Mucosa of stomach (tissue), 1 donor: ENCODE measurements at regions not wholly inside any gene's neighbourhood (a gene's known extent, or its start where the extent isn't known, plus 50 kb on each side); places are given as distances from the start of the nearest gene placed in this dataset.

ENCODE experiments used
- H3K27me3 ChIP-seq: one replicate; pipeline ENCODE4 v1.7.0; 2013; ENCODE audit warnings: mild to moderate bottlenecking, low read length; ENCODE audit not compliant: control insufficient read depth, insufficient read depth
- H3K36me3 ChIP-seq: one replicate; pipeline ENCODE4 v1.7.0; 2013; ENCODE audit warnings: low read length; ENCODE audit not compliant: control insufficient read depth, insufficient read depth
- H3K4me1 ChIP-seq: one replicate; pipeline ENCODE4 v1.7.0; 2013; ENCODE audit warnings: mild to moderate bottlenecking, low read length; ENCODE audit not compliant: control insufficient read depth, insufficient read depth
- H3K4me3 ChIP-seq: one replicate; pipeline ENCODE4 v1.7.0; 2013; ENCODE audit warnings: low read length
- H3K9ac ChIP-seq: one replicate; pipeline ENCODE4 v1.7.0; 2013; ENCODE audit warnings: mild to moderate bottlenecking, low read length, moderate library complexity
- H3K9me3 ChIP-seq: one replicate; pipeline ENCODE4 v1.7.0; 2013; ENCODE audit warnings: mild to moderate bottlenecking, low read length, moderate library complexity; ENCODE audit not compliant: control insufficient read depth
- donor health status: Pancreatic carcinoma.

GRCh38 chr15:46489276-46489675 lies 854.4 kb downstream of the SQOR start:
- no peaks in the 10 kb centered on the region for H3K4me1 ChIP-seq
- H3K9ac ChIP-seq = no peak overlapping the region
- no peaks in the 10 kb centered on the region for H3K9me3 ChIP-seq
- H3K36me3 ChIP-seq = no peaks in the 10 kb centered on the region
- H3K27me3 ChIP-seq = no peaks in the 10 kb centered on the region
- H3K4me3 ChIP-seq = no peak overlapping the region

- no peaks in the 10 kb centered on the region for H3K36me3 ChIP-seq
- no peaks in the 10 kb centered on the region for H3K27me3 ChIP-seq
- H3K4me1 ChIP-seq = no peaks in the 10 kb centered on the region
- H3K9ac ChIP-seq = no peak overlapping the region
- no peak overlapping the region for H3K4me3 ChIP-seq
- no peaks in the 10 kb centered on the region for H3K9me3 ChIP-seq
Measured at GRCh38 chr15:46496491-46497115, 861.8 kb downstream of the SQOR start.

- no peaks in the 10 kb centered on the region for H3K9me3 ChIP-seq
- no peaks in the 10 kb centered on the region for H3K36me3 ChIP-seq
- no peaks in the 10 kb centered on the region for H3K27me3 ChIP-seq
- H3K4me1 ChIP-seq = no peaks in the 10 kb centered on the region
- no peak overlapping the region for H3K9ac ChIP-seq
- no peak overlapping the region for H3K4me3 ChIP-seq
Measured at GRCh38 chr15:46502667-46503066, 867.8 kb downstream of the SQOR start.

- no peaks in the 10 kb centered on the region for H3K36me3 ChIP-seq
- H3K9ac ChIP-seq = no peak overlapping the region
- no peaks in the 10 kb centered on the region for H3K27me3 ChIP-seq
- no peaks in the 10 kb centered on the region for H3K4me1 ChIP-seq
- no peak overlapping the region for H3K4me3 ChIP-seq
- H3K9me3 ChIP-seq = no peaks in the 10 kb centered on the region
Measured at GRCh38 chr15:46518381-46518780, 883.6 kb downstream of the SQOR start.

GRCh38 chr15:46523701-46524100 lies 888.9 kb downstream of the SQOR start:
- Histone ChIP-seq H3K4me1 (no peaks in the 10 kb centered on the region), H3K9ac (no peak overlapping the region), H3K4me3 (no peak overlapping the region), H3K9me3 (no peaks in the 10 kb centered on the region), H3K27me3 (no peaks in the 10 kb centered on the region), H3K36me3 (no peaks in the 10 kb centered on the region)

- Histone ChIP-seq H3K36me3 (no peaks in the 10 kb centered on the region), H3K4me1 (no peaks in the 10 kb centered on the region), H3K4me3 (no peak overlapping the region), H3K9ac (no peak overlapping the region), H3K27me3 (no peaks in the 10 kb centered on the region), H3K9me3 (no peaks in the 10 kb centered on the region)
Measured at GRCh38 chr15:46525984-46526725, 891.3 kb downstream of the SQOR start.

GRCh38 chr15:46526726-46527110 lies 891.9 kb downstream of the SQOR start:
- H3K9ac ChIP-seq = no peak overlapping the region
- no peaks in the 10 kb centered on the region for H3K36me3 ChIP-seq
- H3K4me3 ChIP-seq = no peak overlapping the region
- no peaks in the 10 kb centered on the region for H3K27me3 ChIP-seq
- no peaks in the 10 kb centered on the region for H3K4me1 ChIP-seq
- H3K9me3 ChIP-seq = no peaks in the 10 kb centered on the region

- H3K36me3 ChIP-seq = no peaks in the 10 kb centered on the region
- no peak overlapping the region for H3K4me3 ChIP-seq
- no peak overlapping the region for H3K9ac ChIP-seq
- no peaks in the 10 kb centered on the region for H3K27me3 ChIP-seq
- no peaks in the 10 kb centered on the region for H3K9me3 ChIP-seq
- no peaks in the 10 kb centered on the region for H3K4me1 ChIP-seq
Measured at GRCh38 chr15:46543626-46544025, 908.8 kb downstream of the SQOR start.

GRCh38 chr15:46548989-46549388 lies 914.2 kb downstream of the SQOR start:
- H3K27me3 ChIP-seq = no peaks in the 10 kb centered on the region
- no peaks in the 10 kb centered on the region for H3K36me3 ChIP-seq
- no peak overlapping the region for H3K4me3 ChIP-seq
- H3K9me3 ChIP-seq = no peaks in the 10 kb centered on the region
- H3K4me1 ChIP-seq = no peaks in the 10 kb centered on the region
- no peak overlapping the region for H3K9ac ChIP-seq

GRCh38 chr15:46552316-46552715 lies 917.5 kb downstream of the SQOR start:
- Histone ChIP-seq H3K4me1 (no peaks in the 10 kb centered on the region), H3K9ac (no peak overlapping the region), H3K27me3 (no peaks in the 10 kb centered on the region), H3K36me3 (no peaks in the 10 kb centered on the region), H3K9me3 (no peaks in the 10 kb centered on the region), H3K4me3 (no peak overlapping the region)

GRCh38 chr15:46555547-46555946 lies 920.7 kb downstream of the SQOR start:
- no peaks in the 10 kb centered on the region for H3K4me1 ChIP-seq
- no peaks in the 10 kb centered on the region for H3K9me3 ChIP-seq
- no peaks in the 10 kb centered on the region for H3K36me3 ChIP-seq
- no peak overlapping the region for H3K4me3 ChIP-seq
- H3K27me3 ChIP-seq = no peaks in the 10 kb centered on the region
- no peak overlapping the region for H3K9ac ChIP-seq

GRCh38 chr15:46556010-46556409 lies 921.2 kb downstream of the SQOR start:
- Histone ChIP-seq H3K27me3 (no peaks in the 10 kb centered on the region), H3K9me3 (no peaks in the 10 kb centered on the region)

More at GRCh38 chr15:46556010-46556409, 921.2 kb downstream of the SQOR start:
- Histone ChIP-seq H3K4me3 (no peak overlapping the region), H3K36me3 (no peaks in the 10 kb centered on the region), H3K9ac (no peak overlapping the region), H3K4me1 (no peaks in the 10 kb centered on the region)
